GM19023 (cell line): ENCODE measurements at regions not wholly inside any gene's neighbourhood (a gene's known extent, or its start where the extent isn't known, plus 50 kb on each side); places are given as distances from the start of the nearest gene placed in this dataset.
"Not testable (repeated sequence)": the region's sequence is repeated elsewhere in the genome, so short reads cannot be mapped to it uniquely, and the experiment has no call there.

Source experiments
- ATAC-seq: cut with Tn5 transposase; IDR thresholded peaks from one replicate; pipeline ENCODE4 v1.9.1; 2021; ENCODE audit warnings: mild to moderate bottlenecking, moderate library complexity; ENCODE audit not compliant: unreplicated experiment

DNA sequence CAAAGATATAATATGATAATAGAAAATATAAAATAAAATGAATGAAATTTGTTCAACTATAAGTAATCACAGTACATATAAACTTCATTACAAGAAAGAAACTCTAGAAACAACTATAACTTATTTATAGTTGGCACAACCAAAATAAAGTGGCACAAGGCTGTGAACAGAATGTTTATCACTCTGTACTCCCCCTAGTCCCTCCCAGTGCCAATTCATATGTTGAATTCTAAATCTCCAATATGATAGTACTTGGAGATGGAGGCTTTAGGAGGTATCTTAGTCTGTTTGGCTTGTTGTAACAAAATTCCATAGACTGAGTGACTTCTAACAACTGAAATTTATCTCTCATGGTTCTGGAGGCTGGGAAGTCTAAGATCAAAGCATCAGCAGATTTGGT lies 145.0 kb upstream of the TMEM229A start:
- no peak for ATAC-seq

DNA sequence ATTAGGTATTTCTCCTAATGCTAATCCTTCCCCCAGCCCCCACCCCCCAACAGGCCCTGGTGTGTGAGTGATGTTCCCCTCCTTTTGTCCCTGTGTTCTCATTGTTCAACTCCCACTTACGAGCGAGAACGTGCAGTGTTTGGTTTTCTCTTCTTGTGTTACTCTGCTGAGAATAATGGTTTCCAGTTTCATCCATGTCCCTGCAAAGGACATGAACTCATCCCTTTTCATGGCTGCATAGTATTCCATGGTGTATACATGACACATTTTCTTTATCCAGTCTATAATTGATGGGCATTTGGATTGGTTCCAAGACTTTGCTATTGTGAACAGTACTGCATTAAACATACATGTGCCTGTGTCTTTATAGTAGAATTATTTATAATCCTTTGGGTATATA lies 138.9 kb upstream of the TMEM229A start:
- ATAC-seq = not testable (repeated sequence)

DNA sequence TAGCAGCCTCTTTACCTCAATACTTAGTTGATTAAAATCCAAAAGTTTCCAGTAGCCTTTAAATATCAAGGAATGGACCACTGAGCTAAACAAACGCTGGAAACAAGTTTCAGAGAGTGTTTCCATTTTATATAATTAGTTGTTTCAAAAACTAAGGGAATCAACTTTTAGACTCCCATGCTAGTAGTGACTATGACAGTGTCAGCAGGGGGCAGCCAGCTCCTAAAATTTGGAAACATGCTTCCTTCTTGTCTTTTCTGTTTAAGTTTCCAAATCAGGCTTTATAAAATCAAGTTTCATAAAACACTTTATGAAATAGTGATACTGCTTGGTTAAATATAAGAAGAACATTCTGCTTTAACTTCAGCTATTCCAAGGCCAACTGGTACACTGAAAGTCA lies 138.2 kb upstream of the TMEM229A start:
- no peak for ATAC-seq

DNA sequence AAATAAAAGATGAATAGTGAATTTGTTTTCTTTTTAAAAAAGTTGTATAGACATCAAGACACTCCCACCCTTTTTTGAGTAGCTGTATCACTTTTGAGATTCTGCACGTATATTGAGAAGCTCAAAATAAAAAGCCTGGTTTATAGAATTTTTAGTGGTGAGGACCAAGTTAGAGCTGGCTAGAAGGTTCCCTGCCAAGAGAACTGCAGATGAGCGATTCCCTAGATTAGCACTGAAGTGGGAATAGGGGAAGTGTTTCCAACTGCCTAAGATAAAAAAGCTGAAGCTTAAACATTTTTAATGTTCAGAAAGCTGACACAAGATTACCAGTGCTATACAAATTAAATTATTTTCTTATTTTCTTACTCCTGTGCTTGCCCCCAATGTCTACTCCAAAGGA lies 135.7 kb upstream of the TMEM229A start:
- ATAC-seq = no peak

DNA sequence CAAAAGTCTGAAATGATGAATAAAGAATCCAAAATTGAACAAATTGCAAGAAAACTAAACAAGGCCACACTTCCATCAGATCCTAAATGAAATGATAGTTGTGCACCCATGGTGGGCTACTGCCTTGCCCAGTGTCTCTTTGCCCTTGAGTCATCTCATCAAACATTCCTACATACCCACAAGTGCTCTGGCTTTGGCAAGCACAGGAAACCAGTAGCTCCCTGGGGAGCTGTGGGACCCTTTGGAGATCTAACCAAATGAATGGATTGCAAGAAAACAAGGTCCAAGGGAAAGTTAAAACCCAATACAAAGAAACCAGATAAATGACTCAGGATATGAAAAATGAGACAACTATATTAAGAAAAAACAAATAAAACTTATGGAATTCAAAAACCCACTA lies 129.8 kb upstream of the TMEM229A start:
- ATAC-seq = no peak

DNA sequence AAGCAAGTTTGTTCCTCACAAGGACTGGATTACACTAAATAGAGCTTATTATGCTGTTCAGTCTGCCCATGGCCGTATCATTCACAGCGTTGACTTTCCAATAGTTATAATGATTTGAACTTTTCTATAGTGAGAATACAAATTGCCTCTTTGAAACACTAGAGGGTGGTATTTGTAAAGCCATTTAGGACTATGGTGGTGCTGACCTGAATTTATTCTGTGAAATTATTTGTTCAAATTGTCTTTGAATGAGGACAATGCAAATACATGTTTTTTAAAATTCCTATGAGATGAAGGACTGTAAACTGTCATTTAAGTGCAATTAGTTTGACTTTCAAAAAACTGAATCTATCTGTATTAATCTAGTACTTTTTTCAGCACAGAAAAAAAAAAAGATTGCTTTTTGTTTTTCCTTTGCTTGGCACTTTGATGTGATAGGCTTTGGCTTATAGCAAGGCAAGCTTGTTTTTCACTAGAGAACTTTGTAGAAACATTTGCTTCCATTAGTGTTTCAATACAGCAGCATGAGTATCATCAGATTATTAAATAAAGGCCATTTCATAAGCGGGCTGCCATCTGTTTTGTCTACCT lies 122.7 kb upstream of the TMEM229A start:
- ATAC-seq = no peak

DNA sequence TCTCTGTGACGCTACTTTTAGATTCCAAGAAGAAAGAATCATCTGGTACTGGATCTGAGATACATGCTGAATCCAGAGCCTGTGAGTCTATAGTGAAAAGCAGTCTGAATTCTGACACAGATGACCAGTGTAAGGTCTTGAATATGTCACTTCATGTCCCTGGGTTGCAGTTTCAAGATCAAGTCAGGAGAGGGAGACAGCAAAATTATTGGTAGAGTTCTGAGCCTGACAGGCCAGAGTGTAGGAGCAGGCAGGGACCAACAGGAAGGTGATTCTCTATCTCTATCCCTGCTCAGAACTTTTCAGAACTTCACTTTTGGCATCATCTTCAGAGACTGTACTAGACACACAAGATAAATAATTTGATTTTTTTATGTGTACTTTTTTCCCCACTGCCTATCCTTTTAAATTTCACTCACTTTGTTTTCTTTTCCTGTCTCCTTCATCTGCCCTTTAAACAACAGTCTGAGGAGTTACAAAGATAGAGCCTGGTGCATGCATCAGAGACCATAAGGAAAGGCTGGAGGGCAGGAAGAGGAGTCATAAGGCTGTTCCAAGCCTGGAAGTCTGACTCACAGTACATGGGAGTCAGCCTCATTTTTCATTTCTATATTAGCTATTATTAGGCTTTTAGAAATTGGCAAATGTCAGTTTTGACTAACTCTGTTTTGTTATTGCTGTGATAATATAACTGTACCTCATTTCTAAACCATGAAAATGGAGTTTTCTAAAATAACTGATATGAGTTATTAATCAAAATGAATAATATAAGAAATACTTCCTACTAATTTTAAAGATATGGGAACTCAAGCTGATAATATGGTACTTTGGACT lies 120.2 kb upstream of the TMEM229A start:
- no peak for ATAC-seq

DNA sequence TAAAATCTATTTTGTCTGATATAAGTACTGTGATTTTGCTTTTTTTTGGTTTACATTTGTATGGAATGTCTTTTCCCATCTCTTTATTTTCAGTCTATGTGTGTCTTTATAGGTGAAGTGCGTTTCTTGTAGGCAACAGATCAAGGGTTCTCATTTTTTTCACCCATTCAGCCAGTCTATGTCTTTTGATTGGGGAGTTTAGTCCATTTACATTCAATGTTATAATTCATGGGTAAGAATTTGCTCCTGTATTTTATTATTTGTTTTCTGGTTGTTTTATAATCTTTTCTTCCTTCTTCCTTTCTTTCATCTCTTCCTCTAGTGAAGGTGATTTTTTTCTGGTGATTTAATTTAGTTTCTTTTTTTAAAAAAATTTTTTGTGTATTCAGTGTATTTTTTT lies 104.8 kb upstream of the TMEM229A start:
- ATAC-seq = no peak

DNA sequence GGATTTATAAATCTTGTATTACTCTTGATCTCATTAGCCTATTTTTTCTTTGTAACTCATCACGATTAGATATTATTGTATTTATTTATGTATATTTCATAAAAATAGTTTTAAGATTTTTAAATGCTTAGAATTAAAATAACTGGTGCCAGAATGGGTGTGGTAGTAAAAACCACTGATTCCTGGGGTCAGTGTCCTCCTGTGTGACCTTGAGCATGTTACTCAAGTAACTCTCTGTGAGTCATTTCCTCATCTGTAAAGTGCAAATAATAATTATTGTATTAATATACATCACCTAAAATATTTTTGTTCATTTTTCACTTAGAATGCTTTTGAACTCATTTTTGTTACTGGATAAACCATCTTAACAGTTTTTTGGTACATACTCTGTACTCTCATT lies 91.3 kb upstream of the TMEM229A start:
- no peak for ATAC-seq

DNA sequence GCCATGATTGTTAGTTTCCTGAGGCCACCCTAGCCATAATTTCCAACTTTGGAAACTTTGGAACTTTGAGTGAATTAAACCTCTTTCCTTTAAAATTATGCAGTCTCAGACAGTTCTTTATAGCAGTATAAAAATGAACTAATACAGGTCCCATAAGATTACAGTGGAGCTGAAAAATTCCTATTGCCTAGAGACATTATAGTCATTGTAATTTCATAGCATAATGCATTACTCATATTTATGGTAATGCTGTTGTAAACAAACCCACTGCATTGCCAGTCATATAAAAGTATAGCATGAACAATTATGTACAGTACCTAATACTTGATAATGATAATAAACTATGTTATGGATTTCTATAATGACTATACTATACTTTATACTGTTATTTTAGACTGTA lies 88.0 kb upstream of the TMEM229A start:
- no peak for ATAC-seq

DNA sequence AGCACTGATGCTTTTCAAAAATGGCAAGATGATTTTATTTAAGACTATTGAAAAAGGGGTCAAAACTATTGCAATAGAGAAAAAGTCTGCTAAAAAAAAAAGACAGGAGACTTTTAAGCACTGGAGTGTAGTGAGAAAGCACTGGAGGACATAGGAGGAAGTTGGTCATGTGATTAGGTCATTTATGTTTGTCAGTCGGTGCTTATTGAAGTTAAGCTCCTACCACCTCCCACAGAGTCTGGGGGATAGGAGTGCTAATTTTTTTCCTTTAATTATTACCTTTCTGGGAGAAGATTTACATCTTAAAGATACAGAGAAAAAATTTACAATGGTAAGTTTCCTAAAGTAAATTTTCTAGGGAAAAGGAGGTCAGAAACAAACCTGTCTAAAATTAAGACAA lies 80.2 kb upstream of the TMEM229A start:
- ATAC-seq = no peak

DNA sequence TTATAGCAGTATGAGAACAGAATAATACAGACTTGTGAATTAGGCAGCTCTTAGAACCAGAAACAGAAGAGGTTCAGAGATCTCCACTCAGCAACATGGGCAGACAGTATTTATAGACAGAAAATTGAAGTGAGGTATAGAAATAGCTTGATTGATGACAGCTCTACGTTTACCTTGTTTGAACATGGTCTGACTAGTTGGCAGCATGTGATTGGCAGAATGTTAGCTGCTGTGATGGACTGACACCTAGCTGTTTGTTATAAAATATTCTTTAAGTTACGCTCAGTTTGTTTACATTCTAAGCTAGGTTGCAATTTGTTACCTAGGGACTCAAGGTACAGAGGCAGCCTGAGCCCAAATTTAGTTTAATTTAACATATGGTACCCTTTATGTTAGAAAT lies 73.7 kb upstream of the TMEM229A start:
- no peak for ATAC-seq

DNA sequence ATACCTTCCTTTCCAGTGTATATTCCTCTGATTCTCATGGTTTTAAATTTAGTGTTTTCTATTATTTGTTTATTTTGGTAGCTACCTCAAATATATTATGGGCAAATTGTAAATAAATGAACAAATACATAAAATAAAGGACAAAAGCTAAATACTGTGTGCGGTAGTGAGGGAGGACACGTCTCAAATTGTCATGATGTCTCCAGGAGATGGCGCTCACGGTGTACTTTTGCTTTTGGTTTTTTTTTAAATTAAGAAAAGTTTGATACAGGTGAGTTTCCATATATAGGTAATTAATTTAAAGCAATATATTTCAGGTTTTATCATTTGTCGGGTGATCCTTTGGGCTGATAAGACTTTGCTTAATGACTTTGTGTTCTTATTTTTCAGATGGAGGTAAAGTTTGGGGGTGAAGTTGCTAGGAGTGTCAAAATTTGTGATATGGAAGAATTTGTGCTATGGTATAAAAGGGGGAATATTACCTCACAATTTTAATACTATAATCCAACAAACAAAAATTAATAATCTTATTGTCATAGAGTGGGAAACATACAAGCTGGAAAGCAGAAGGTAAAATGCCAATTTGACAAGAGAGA lies 68.4 kb upstream of the TMEM229A start:
- no peak for ATAC-seq

DNA sequence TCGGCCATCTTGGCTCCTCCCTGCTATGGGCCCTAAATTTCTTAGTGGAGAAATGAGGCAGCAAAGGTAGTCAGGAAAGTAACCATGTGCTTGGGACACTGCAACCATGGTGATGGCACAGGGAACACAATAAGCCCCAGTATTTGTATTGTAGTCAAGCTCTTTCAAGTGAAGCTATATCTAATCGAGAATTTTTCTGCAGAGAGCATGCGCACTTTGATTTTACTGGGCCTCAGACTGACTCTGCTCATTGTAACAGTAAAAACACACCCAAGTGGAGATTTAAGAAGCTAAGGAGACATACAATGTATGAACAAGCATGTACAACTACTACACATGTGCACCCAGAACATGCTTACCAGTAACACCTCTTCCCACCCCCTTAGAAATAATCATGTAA lies 67.3 kb upstream of the TMEM229A start:
- no peak for ATAC-seq

DNA sequence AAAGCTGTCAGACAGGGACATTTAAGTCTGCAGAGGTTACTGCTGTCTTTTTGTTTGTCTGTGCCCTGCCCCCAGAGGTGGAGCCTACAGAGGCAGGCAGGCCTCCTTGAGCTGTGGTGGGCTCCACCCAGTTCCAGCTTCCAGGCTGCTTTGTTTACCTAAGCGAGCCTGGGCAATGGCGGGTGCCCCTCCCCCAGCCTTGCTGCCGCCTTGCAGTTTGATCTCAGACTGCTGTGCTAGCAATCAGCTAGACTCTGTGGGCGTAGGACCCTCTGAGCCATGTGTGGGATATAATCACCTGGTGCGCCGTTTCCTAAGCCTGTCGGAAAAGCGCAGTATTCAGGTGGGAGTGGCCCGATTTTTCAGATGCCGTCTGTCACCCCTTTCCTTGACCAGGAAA lies 66.7 kb upstream of the TMEM229A start:
- not testable (repeated sequence) for ATAC-seq

DNA sequence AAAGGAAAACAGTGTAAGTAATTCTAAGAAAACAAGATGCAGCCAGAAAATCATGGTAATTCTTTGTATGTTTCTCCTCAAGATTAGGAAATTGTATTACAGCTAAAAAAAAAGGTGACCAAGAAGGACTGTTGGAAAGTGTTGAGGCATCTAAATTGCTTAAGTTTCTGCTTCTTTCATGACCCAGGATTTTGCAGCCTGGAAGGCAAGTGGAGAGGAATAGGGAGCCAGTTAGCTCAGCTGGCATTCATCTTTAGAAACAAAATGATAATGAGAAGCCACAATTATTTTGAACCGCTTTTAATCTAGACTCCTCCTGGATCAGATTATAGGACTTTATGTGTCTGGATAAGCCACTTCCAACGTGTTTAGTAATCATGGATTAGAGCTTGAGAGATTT lies 56.8 kb upstream of the TMEM229A start:
- no peak for ATAC-seq

DNA sequence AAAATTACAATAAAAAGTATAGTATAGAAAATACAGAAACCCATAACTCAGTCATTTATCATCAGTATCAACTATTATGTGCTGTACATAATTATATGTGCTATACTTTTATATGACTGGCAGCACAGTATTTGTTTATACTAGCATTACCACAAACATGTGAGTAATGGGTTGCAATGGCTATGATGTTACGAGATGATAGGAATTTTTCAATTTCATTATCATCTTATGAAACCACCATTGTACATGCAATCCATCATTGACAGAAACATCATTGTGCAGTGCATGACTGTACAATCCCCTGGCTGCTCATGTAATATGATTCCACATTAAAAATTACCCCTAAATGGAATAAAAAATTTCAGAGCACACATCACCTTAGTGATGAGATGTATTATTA lies 55.7 kb upstream of the TMEM229A start:
- no peak for ATAC-seq

DNA sequence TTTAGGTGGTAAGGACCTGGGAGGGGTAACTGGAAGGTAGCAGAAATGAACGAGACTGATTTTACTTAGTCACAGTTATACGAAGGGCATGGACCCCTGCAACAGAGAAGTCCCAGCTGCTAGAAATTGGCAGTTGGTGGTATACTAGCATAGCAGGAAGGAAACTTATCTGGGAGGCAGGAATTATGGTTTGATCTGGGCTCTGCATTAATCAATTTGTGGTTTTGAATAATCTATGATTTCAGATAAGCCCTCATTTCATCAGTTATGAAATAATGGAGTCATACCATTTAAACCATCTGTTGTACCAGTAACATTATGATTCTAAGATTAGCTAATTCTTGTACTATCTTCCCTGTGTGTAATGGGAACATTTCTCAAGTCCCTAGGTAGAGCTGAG lies 54.0 kb upstream of the TMEM229A start:
- ATAC-seq = no peak

DNA sequence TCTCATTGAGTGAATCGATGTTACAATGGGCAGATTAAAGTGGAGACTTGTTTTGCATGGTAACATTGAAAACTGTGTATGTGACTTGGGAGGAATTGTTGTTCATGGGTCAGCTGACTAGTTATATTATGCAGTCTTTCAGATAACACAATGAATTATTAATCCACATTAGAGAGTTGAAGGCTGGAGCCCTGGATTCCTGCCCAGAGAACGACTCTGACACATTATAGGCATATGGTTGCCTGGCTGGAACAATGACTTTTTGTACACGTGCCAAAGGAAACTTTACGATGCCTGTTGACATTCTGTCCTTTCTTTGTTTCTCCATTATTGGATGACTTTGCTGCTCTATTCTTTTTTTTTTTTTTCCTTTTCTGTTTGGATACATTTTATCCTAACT lies 52.3 kb upstream of the TMEM229A start:
- no peak for ATAC-seq

DNA sequence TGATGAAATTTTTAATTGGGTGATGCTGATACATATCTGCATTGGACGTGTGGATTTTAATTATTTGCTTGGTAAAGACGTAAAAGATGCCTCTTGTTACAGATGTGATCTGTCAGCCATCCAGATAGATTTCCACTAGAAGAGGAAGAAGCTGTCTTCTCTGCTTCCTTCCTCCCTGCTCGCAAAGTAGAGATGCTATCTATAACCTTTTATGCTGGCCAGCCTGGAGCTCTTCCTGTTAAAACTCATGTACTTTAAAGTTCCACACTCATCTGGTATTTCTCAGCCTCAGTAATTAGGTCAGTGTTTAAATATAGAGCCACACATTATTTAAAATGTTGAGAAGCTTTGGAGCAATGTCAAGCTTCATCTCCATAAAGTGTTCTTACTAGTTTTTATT lies 51.2 kb upstream of the TMEM229A start:
- ATAC-seq = no peak
